Lower lobe of right lung (tissue), 2 donors: ENCODE measurements at regions not wholly inside any gene's neighbourhood (a gene's known extent, or its start where the extent isn't known, plus 50 kb on each side); places are given as distances from the start of the nearest gene placed in this dataset.

ENCODE experiments used
- ATAC-seq, 2 donors: fragments of 200-7000 bp; cut with Tn5 transposase; one replicate each; pipeline ENCODE4 v1.9.1; 2020 to 2022; ENCODE audit warnings: mild to moderate bottlenecking in 2 of 2, moderate library complexity in 2 of 2
- DNase-seq: peaks from one replicate; pipeline ENCODE4 v3.0.0-alpha.2; 2020
- H3K27ac ChIP-seq: fragments of 200-600 bp; one replicate; pipeline ENCODE4 v1.8.0; 2022
- H3K27me3 ChIP-seq: fragments of 200-600 bp; one replicate; pipeline ENCODE4 v1.8.0; 2022; ENCODE audit warnings: low read depth
- H3K36me3 ChIP-seq: fragments of 200-600 bp; one replicate; pipeline ENCODE4 v1.8.0; 2022; ENCODE audit warnings: mild to moderate bottlenecking
- H3K4me1 ChIP-seq: fragments of 200-600 bp; one replicate; pipeline ENCODE4 v1.8.0; 2022
- H3K4me3 ChIP-seq: fragments of 200-600 bp; one replicate; pipeline ENCODE4 v1.8.0; 2022; ENCODE audit warnings: mild to moderate bottlenecking
- H3K9me3 ChIP-seq: fragments of 200-600 bp; one replicate; pipeline ENCODE4 v1.8.0; 2022
- CTCF ChIP-seq: fragments of 200-600 bp; IDR thresholded peaks from one replicate; pipeline ENCODE4 v1.8.0; 2022; ENCODE audit warnings: antibody characterized with exemption, mild to moderate bottlenecking
- intact Hi-C: fragments of 100-400 bp; cut with DNase I; formaldehyde crosslinking; loops from one replicate; pipeline ENCODE4 v1.11.0; 2022
- donor health status: DM: no; HTN: yes; CAD: no; lungs with severe emphysema.

GRCh38 chr18:42339372-42339771 is 384.3 kb downstream of the PIK3C3 start:
- Histone ChIP-seq H3K4me1 (no peaks in the 10 kb centered on the region), H3K36me3 (no peaks in the 10 kb centered on the region), H3K9me3 (no peaks in the 10 kb centered on the region), H3K27ac (no peak overlapping the region), H3K4me3 (no peak overlapping the region), H3K27me3 (no peaks in the 10 kb centered on the region)
- ATAC-seq (no peak), DNase-seq (no peak)
- TF ChIP-seq CTCF = no peak
- intact Hi-C loops = no loop called here

GRCh38 chr18:42340423-42341009 is 385.5 kb downstream of the PIK3C3 start:
- H3K27ac ChIP-seq = no peak overlapping the region
- H3K27me3 ChIP-seq = no peaks in the 10 kb centered on the region
- no peaks in the 10 kb centered on the region for H3K4me1 ChIP-seq
- H3K36me3 ChIP-seq = no peaks in the 10 kb centered on the region
- H3K4me3 ChIP-seq = no peak overlapping the region
- TF ChIP-seq CTCF = no peak
- ATAC-seq (no peak), DNase-seq (no peak)
- no peaks in the 10 kb centered on the region for H3K9me3 ChIP-seq
- intact Hi-C loops = no loop called here

- Histone ChIP-seq H3K36me3 (no peaks in the 10 kb centered on the region), H3K9me3 (no peaks in the 10 kb centered on the region), H3K27ac (no peak overlapping the region), H3K4me3 (no peak overlapping the region), H3K4me1 (no peaks in the 10 kb centered on the region), H3K27me3 (no peaks in the 10 kb centered on the region)
- no peak for DNase-seq
- TF ChIP-seq CTCF = no peak
- no peak for ATAC-seq
- intact Hi-C loops = no loop called here
Measured at GRCh38 chr18:42341423-42341822, 386.4 kb downstream of the PIK3C3 start.

- no peaks in the 10 kb centered on the region for H3K4me1 ChIP-seq
- no peaks in the 10 kb centered on the region for H3K9me3 ChIP-seq
- no peaks in the 10 kb centered on the region for H3K36me3 ChIP-seq
- TF ChIP-seq CTCF = no peak
- no peak overlapping the region for H3K27ac ChIP-seq
- intact Hi-C loops = no loop called here
- no peak for DNase-seq
- no peaks in the 10 kb centered on the region for H3K27me3 ChIP-seq
- peak in 1 of 2 donors; percentile 27 for ATAC-seq
- H3K4me3 ChIP-seq = no peak overlapping the region
Measured at GRCh38 chr18:42348722-42349121, 393.7 kb downstream of the PIK3C3 start.

GRCh38 chr18:42351455-42351854 is 396.4 kb downstream of the PIK3C3 start:
- H3K36me3 ChIP-seq = no peaks in the 10 kb centered on the region
- intact Hi-C loops = no loop called here
- H3K4me1 ChIP-seq = no peaks in the 10 kb centered on the region
- no peaks in the 10 kb centered on the region for H3K9me3 ChIP-seq
- no peak for DNase-seq
- H3K4me3 ChIP-seq = no peak overlapping the region
- no peak for ATAC-seq
- H3K27me3 ChIP-seq = no peaks in the 10 kb centered on the region
- no peak for TF ChIP-seq CTCF
- no peak overlapping the region for H3K27ac ChIP-seq

- Histone ChIP-seq H3K9me3 (no peaks in the 10 kb centered on the region), H3K27ac (no peak overlapping the region), H3K4me1 (no peaks in the 10 kb centered on the region), H3K4me3 (no peak overlapping the region), H3K27me3 (no peaks in the 10 kb centered on the region), H3K36me3 (no peaks in the 10 kb centered on the region)
- TF ChIP-seq CTCF = no peak
- intact Hi-C loops = no loop called here
- ATAC-seq = no peak
- DNase-seq = no peak
Measured at GRCh38 chr18:42360716-42361115, 405.7 kb downstream of the PIK3C3 start.
